ENCODE measurements at regions not wholly inside any gene's neighbourhood (a gene's known extent, or its start where the extent isn't known, plus 50 kb on each side); places are given as distances from the start of the nearest gene placed in this dataset.

DNA sequence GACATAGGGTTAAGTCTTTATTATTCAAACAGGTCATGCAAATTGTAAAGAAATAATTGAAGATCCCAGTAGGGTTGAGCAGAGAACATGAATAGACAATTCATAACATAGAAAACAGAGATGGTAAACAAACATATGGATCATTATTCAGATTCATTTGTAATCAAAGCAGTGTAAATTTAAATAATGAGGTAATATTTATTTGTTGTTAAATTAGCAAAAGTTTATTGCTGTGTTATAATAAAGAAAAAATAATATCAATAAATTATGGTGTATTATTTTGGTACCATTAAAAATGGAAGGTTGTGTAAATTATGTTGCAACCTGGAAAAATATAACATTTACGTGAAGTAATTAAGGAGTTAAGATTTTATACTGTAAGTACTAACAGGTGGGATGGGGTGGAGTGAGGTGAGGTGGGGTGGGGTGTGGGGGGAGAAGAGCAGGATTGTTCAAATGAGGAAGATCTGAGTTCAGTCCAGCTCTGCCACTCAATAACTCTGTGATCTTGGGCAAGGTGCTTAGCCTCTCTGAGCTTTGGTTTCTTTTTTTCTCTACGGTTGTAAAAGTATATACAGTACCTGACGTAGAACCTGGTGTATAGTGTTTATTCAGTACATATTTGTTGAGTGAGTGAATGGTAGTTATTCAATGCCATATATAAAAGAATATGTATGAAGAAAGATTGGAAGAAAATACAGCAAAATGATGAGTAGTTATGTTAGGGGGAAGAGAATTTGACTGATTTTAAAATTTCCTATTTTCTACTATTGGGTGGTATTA is 140.3 kb upstream of the KIF26B start:
- intact Hi-C loops (cut with DNase I) = no loop called here
- Histone ChIP-seq H3K27ac (no peak overlapping the region), H3K36me3 (replicated peaks in 1 of 2) (no peaks in the 10 kb centered on the region), H3K4me1 (replicated peaks in 1 of 2) (no peaks in the 10 kb centered on the region), H3K9me3 (replicated peaks in 1 of 3) (no peaks in the 10 kb centered on the region), H3K4me3 (no peak overlapping the region), H3K27me3 (no peaks in the 10 kb centered on the region)
- TF ChIP-seq, protein P1, sequence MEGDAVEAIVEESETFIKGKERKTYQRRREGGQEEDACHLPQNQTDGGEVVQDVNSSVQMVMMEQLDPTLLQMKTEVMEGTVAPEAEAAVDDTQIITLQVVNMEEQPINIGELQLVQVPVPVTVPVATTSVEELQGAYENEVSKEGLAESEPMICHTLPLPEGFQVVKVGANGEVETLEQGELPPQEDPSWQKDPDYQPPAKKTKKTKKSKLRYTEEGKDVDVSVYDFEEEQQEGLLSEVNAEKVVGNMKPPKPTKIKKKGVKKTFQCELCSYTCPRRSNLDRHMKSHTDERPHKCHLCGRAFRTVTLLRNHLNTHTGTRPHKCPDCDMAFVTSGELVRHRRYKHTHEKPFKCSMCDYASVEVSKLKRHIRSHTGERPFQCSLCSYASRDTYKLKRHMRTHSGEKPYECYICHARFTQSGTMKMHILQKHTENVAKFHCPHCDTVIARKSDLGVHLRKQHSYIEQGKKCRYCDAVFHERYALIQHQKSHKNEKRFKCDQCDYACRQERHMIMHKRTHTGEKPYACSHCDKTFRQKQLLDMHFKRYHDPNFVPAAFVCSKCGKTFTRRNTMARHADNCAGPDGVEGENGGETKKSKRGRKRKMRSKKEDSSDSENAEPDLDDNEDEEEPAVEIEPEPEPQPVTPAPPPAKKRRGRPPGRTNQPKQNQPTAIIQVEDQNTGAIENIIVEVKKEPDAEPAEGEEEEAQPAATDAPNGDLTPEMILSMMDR (IDR thresholded peaks at IDR 0.05) = no peak
- TF ChIP-seq POLR2A (IDR thresholded peaks at IDR 0.05) = no peak
- 76 to 98% (median 93%) methylated on average over 3 of the region's 3 CpGs for WGBS, 4 donors
- no peak for DNase-seq

DNA sequence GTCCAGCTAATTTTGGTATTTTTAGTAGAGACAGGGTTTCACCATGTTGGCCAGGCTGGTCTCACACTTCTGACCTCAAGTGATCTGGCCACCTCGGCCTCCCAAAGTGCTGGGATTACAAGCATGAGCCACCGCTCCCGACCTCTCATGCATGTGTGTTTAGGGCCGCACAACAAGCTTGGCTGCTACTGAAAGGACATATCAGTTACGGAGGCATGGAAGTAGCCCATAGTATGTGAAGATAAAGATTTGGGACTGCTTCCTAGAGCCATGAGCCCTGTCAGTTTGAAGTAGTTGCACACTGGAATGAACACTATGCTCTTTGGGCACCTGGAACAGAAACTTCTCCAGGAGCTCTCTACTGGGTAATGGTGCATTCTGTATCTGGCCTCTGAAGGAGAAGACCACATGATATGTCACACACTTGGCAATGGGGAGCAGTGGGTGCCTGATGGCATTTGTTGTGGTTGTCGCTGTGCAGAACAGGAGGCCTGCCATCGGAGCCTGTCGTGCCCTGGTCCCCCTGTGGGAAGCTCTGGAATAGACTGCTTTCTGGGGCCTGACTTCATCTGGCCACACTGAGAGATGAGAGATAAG is 144.7 kb upstream of the KIF26B start:
- 90 to 100% (median 97%) methylated on average over 6 to 8 of the region's 8 CpGs for whole genome bisulfite sequencing, 4 donors

DNA sequence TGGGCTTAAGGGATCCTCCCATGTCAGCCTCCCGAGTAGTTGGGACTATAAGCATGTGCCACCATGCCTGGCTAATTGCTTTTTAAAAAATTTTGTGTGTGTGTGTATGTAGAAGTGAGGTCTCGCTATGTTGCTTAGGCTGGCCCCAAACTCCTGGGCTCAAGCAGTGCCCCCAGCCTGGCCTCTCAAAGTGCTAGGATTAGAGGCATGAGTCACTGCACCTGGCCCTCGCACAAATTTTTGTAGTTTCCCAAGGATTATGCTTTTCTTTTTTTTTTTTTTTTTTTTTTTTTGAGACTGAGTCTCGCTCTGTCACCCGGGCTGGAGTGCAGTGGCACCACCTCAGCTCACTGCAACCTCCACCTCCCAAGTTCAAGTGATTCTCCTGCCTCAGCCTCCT is 144.4 kb upstream of the HNRNPU start:
- TF ChIP-seq, protein P1 (IDR thresholded peaks at IDR 0.05) = no peak
- no peak for TF ChIP-seq POLR2A (IDR thresholded peaks at IDR 0.05)
- Histone ChIP-seq H3K4me1 (replicated peaks in 1 of 2) (no peaks in the 10 kb centered on the region), H3K9me3 (replicated peaks in 1 of 3) (no peaks in the 10 kb centered on the region), H3K36me3 (replicated peaks in 1 of 2) (no peaks in the 10 kb centered on the region), H3K4me3 (no peak overlapping the region), H3K27me3 (no peaks in the 10 kb centered on the region), H3K27ac (no peak overlapping the region)
- peak in 6 of 7 donors; percentile 30 to 69 (median 60) for DNase-seq
- WGBS, 4 donors = 50 to 67% (median 57%) methylated on average over 5 of the region's 5 CpGs
- intact Hi-C loops (cut with DNase I) = no loop called here

More for the DNA sequence above, 144.7 kb upstream of the KIF26B start:
- no peaks in the 10 kb centered on the region for H3K9me3 ChIP-seq (replicated peaks in 1 of 3)
- intact Hi-C loops (cut with DNase I) = no loop called here
- no peaks in the 10 kb centered on the region for H3K36me3 ChIP-seq (replicated peaks in 1 of 2)
- H3K4me1 ChIP-seq (replicated peaks in 1 of 2) = no peaks in the 10 kb centered on the region
- TF ChIP-seq POLR2A (IDR thresholded peaks at IDR 0.05) = no peak
- TF ChIP-seq, protein P1 (IDR thresholded peaks at IDR 0.05) = no peak
- H3K27me3 ChIP-seq = no peaks in the 10 kb centered on the region
- no peak for DNase-seq
- no peak overlapping the region for H3K4me3 ChIP-seq
- H3K27ac ChIP-seq = no peak overlapping the region

DNA sequence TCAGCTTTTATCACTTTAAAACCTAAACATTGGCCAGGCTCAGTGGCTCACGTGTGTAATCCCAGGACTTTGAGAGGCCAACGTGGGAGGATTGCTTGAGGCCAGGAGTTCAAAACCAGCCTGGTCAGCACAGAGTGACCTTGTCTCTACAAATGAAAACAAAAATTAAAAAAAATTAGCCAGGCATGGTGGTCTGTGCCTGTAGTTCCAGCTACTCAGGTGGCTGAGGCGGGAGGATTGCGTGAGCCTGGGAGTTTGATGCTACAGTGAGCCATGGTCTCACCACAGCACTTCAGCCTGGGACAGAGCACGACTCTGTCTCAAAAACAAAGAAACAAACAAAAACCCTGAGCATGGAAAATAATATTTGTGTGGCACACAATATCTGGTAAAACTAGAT is 143.5 kb upstream of the HNRNPU start:
- H3K36me3 ChIP-seq (replicated peaks in 1 of 2) = no peaks in the 10 kb centered on the region
- no peak for DNase-seq
- TF ChIP-seq, protein P1 (IDR thresholded peaks at IDR 0.05) = no peak
- TF ChIP-seq POLR2A (IDR thresholded peaks at IDR 0.05) = no peak
- WGBS, 4 donors = 77 to 86% (median 82%) methylated on average over 5 of the region's 5 CpGs
- no peaks in the 10 kb centered on the region for H3K4me1 ChIP-seq (replicated peaks in 1 of 2)
- H3K27me3 ChIP-seq = no peaks in the 10 kb centered on the region
- no peak overlapping the region for H3K4me3 ChIP-seq
- H3K27ac ChIP-seq = no peak overlapping the region
- intact Hi-C loops (cut with DNase I) = no loop called here
- no peaks in the 10 kb centered on the region for H3K9me3 ChIP-seq (replicated peaks in 1 of 3)

Data from adrenal gland (tissue), 9 donors.